ENCODE measurements at regions not wholly inside any gene's neighbourhood (a gene's known extent, or its start where the extent isn't known, plus 50 kb on each side); places are given as distances from the start of the nearest gene placed in this dataset.
"Not testable (repeated sequence)": the region's sequence is repeated elsewhere in the genome, so short reads cannot be mapped to it uniquely, and the experiment has no call there.

- H3K27ac ChIP-seq: no peak overlapping the region
- no peak for TF ChIP-seq CTCF (conservative IDR thresholded peaks at IDR 0.05; ENCODE audit: low read depth)
- ChIA-PET POLR2A (ENCODE audit: low non-redundant PET) (no interaction called here), CTCF (no interaction called here)
- no peak for DNase-seq (ENCODE audit: low spot score)
Measured at GRCh38 chr3:81869382-81869781, 107.9 kb upstream of the GBE1 start.

- POLR2A ChIA-PET (ENCODE audit: low non-redundant PET): no interaction called here
- no peak overlapping the region for H3K27ac ChIP-seq
- no peak for TF ChIP-seq CTCF (conservative IDR thresholded peaks at IDR 0.05; ENCODE audit: low read depth)
- CTCF ChIA-PET: no interaction called here
- no peak for DNase-seq (ENCODE audit: low spot score)
Measured at GRCh38 chr3:81868597-81868996, 107.2 kb upstream of the GBE1 start.

GRCh38 chr3:81867875-81868274 lies 106.4 kb upstream of the GBE1 start:
- ChIA-PET CTCF (no interaction called here), POLR2A (ENCODE audit: low non-redundant PET) (no interaction called here)
- TF ChIP-seq CTCF (conservative IDR thresholded peaks at IDR 0.05; ENCODE audit: low read depth): no peak
- DNase-seq (ENCODE audit: low spot score): no peak
- no peak overlapping the region for H3K27ac ChIP-seq

GRCh38 chr3:81865164-81865563 lies 103.7 kb upstream of the GBE1 start:
- H3K27ac ChIP-seq; CTCF ChIA-PET; POLR2A ChIA-PET (ENCODE audit: low non-redundant PET); DNase-seq (ENCODE audit: low spot score): not testable (repeated sequence)

GRCh38 chr3:81864272-81864671 lies 102.8 kb upstream of the GBE1 start:
- DNase-seq (ENCODE audit: low spot score): no peak
- ChIA-PET POLR2A (ENCODE audit: low non-redundant PET) (no interaction called here), CTCF (no interaction called here)
- no peak overlapping the region for H3K27ac ChIP-seq
- no peak for TF ChIP-seq CTCF (conservative IDR thresholded peaks at IDR 0.05; ENCODE audit: low read depth)

- no peak for TF ChIP-seq CTCF (conservative IDR thresholded peaks at IDR 0.05; ENCODE audit: low read depth)
- H3K27ac ChIP-seq: no peak overlapping the region
- ChIA-PET CTCF (no interaction called here), POLR2A (ENCODE audit: low non-redundant PET) (no interaction called here)
- no peak for DNase-seq (ENCODE audit: low spot score)
Measured at GRCh38 chr3:81863756-81864155, 102.3 kb upstream of the GBE1 start.

- TF ChIP-seq CTCF (conservative IDR thresholded peaks at IDR 0.05; ENCODE audit: low read depth): no peak
Measured at GRCh38 chr3:81861593-81861992, 100.1 kb upstream of the GBE1 start.

More at GRCh38 chr3:81861593-81861992, 100.1 kb upstream of the GBE1 start:
- no peak for DNase-seq (ENCODE audit: low spot score)
- no peak overlapping the region for H3K27ac ChIP-seq
- CTCF ChIA-PET: interaction anchor here (0.7 kb wide), 1 partner anchor 174 kb away, joined by 3 read pairs; no protein-coding TSS in a partner anchor
- POLR2A ChIA-PET (ENCODE audit: low non-redundant PET): no interaction called here

Measured in RWPE1 (cell line).